Keratinocyte (primary cell): ENCODE measurements at regions not wholly inside any gene's neighbourhood (a gene's known extent, or its start where the extent isn't known, plus 50 kb on each side); places are given as distances from the start of the nearest gene placed in this dataset.

ENCODE experiments used
- DNase-seq: peaks from one replicate; pipeline ENCODE4 v3.0.0-alpha.2; 2011; ENCODE audit warnings: low read depth, missing footprints, low spot score
- FAIRE-seq: peaks from 2 replicates; lab custom pipeline; 2011; peaks lifted over from hg19 to GRCh38; lab: Jason Lieb, UNC
- H2AFZ ChIP-seq: 2 replicates; pipeline ENCODE4 v1.6.0; 2012; ENCODE audit warnings: low read length, control low read depth, inconsistent platforms; ENCODE audit not compliant: control insufficient read depth
- H3K27ac ChIP-seq: 2 replicates; pipeline ENCODE4 v1.5.1; 2011; ENCODE audit warnings: low read length; ENCODE audit not compliant: control insufficient read depth, insufficient read depth
- H3K27me3 ChIP-seq: 3 replicates; pipeline ENCODE4 v1.6.0; 2011; ENCODE audit warnings: low read length; ENCODE audit not compliant: control insufficient read depth, insufficient read depth; ENCODE audit errors: extremely low read depth
- H3K36me3 ChIP-seq, 2 experiments: 2 replicates in 1 of 2; 3 replicates in 1 of 2; pipeline ENCODE4 v1.5.1; 2011; ENCODE audit warnings: low read length in 2 of 2, mild to moderate bottlenecking in 1 of 2; ENCODE audit not compliant: control insufficient read depth in 2 of 2, insufficient read depth in 2 of 2; ENCODE audit errors: extremely low read depth in 1 of 2
- H3K4me1 ChIP-seq: 3 replicates; pipeline ENCODE4 v1.5.1; 2011; ENCODE audit warnings: low read length; ENCODE audit not compliant: control insufficient read depth, insufficient read depth; ENCODE audit errors: extremely low read depth
- H3K4me2 ChIP-seq: 3 replicates; pipeline ENCODE4 v1.6.0; 2011; ENCODE audit warnings: low read depth, low read length; ENCODE audit not compliant: control insufficient read depth, insufficient read depth; ENCODE audit errors: extremely low read depth
- H3K4me3 ChIP-seq, 3 experiments: fragments of 200-600 bp in 1 of 3; sonication (generic) in 1 of 3; 2 replicates in 2 of 3; 3 replicates in 1 of 3; pipeline ENCODE4 v1.5.1; 2011 to 2016; ENCODE audit warnings: low read length in 3 of 3, mild to moderate bottlenecking in 3 of 3, control low read depth in 2 of 3, inconsistent platforms in 1 of 3, low read depth in 1 of 3, mixed read lengths in 1 of 3, mixed run types in 1 of 3, moderate library complexity in 1 of 3; ENCODE audit not compliant: control insufficient read depth in 2 of 3, insufficient read depth in 2 of 3; ENCODE audit errors: extremely low read depth in 1 of 3
- H3K79me2 ChIP-seq: 2 replicates; pipeline ENCODE4 v1.6.0; 2012; ENCODE audit warnings: low read length; ENCODE audit not compliant: control insufficient read depth, insufficient read depth
- H3K9ac ChIP-seq: 3 replicates; pipeline ENCODE4 v1.6.0; 2011; ENCODE audit warnings: low read length; ENCODE audit not compliant: control insufficient read depth, insufficient read depth; ENCODE audit errors: extremely low read depth
- H3K9me1 ChIP-seq: 3 replicates; pipeline ENCODE4 v1.6.0; 2011; ENCODE audit warnings: low read length; ENCODE audit not compliant: control insufficient read depth, insufficient read depth; ENCODE audit errors: extremely low read depth
- H3K9me3 ChIP-seq: 2 replicates; pipeline ENCODE4 v1.5.1; 2012; ENCODE audit warnings: low read depth, low read length; ENCODE audit not compliant: control insufficient read depth
- H4K20me1 ChIP-seq: 3 replicates; pipeline ENCODE4 v1.6.0; 2011; ENCODE audit warnings: low read length; ENCODE audit not compliant: control insufficient read depth, insufficient read depth; ENCODE audit errors: extremely low read depth
- EZH2 ChIP-seq: IDR thresholded peaks from one replicate; pipeline ENCODE4 v1.6.1; 2012; ENCODE audit warnings: inconsistent platforms, mild to moderate bottlenecking, low read length, moderate library complexity
- dilution Hi-C: fragments of 300-500 bp; cut with MboI; formaldehyde crosslinking; loops from one replicate; pipeline ENCODE4 v1.7.0; 2020; ENCODE audit warnings: low sequenced_read_pairs; ENCODE audit not compliant: extremely low pct_ligation_motif_present
- TF ChIP-seq, protein P1 (sequence below), 3 experiments: IDR thresholded peaks in 1 of 3; conservative IDR thresholded peaks in 1 of 3; optimal IDR thresholded peaks in 1 of 3; 2 replicates in 2 of 3; 3 replicates in 1 of 3; pipeline versions ENCODE3 to v1.5.1; 2011; ENCODE audit warnings: low read length in 3 of 3, mild to moderate bottlenecking in 3 of 3, moderate library complexity in 2 of 3, control low read depth in 1 of 3, inconsistent platforms in 1 of 3; ENCODE audit not compliant: insufficient read depth in 2 of 3; ENCODE audit errors: extremely low read depth in 1 of 3

- FAIRE-seq (no peak), DNase-seq (no peak)
- no peaks in the 10 kb centered on the region for H3K9me3 ChIP-seq
- no peak for TF ChIP-seq EZH2
- TF ChIP-seq, protein P1, sequence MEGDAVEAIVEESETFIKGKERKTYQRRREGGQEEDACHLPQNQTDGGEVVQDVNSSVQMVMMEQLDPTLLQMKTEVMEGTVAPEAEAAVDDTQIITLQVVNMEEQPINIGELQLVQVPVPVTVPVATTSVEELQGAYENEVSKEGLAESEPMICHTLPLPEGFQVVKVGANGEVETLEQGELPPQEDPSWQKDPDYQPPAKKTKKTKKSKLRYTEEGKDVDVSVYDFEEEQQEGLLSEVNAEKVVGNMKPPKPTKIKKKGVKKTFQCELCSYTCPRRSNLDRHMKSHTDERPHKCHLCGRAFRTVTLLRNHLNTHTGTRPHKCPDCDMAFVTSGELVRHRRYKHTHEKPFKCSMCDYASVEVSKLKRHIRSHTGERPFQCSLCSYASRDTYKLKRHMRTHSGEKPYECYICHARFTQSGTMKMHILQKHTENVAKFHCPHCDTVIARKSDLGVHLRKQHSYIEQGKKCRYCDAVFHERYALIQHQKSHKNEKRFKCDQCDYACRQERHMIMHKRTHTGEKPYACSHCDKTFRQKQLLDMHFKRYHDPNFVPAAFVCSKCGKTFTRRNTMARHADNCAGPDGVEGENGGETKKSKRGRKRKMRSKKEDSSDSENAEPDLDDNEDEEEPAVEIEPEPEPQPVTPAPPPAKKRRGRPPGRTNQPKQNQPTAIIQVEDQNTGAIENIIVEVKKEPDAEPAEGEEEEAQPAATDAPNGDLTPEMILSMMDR (optimal IDR thresholded peaks at IDR 0.05 in 1 of 3, IDR thresholded peaks at IDR 0.05 in 1 of 3, conservative IDR thresholded peaks at IDR 0.05 in 1 of 3; ENCODE audit: extremely low read depth in 1 of 3, insufficient read depth in 2 of 3, low read length in 3 of 3) = no peak
- H3K9me1 ChIP-seq = no peaks in the 10 kb centered on the region
- dilution Hi-C loops = no loop called here
- H3K36me3 ChIP-seq = no peaks in the 10 kb centered on the region
- no peak overlapping the region for H3K4me3 ChIP-seq
- H3K9ac ChIP-seq = no peak overlapping the region
- no peak overlapping the region for H2AFZ ChIP-seq
- no peak overlapping the region for H3K27ac ChIP-seq
- H3K79me2 ChIP-seq = no peaks in the 10 kb centered on the region
- H3K4me2 ChIP-seq = no peak overlapping the region
- H4K20me1 ChIP-seq = no peaks in the 10 kb centered on the region
- no peaks in the 10 kb centered on the region for H3K4me1 ChIP-seq
- H3K27me3 ChIP-seq = no peaks in the 10 kb centered on the region
Measured at GRCh38 chr9:86843206-86843605, 104.1 kb downstream of the GAS1 start.

- Histone ChIP-seq H3K27ac (no peak overlapping the region), H3K27me3 (no peaks in the 10 kb centered on the region), H2AFZ (no peak overlapping the region), H3K79me2 (no peaks in the 10 kb centered on the region), H3K4me1 (no peaks in the 10 kb centered on the region), H3K4me3 (no peak overlapping the region), H3K36me3 (no peaks in the 10 kb centered on the region), H3K9ac (no peak overlapping the region), H3K4me2 (no peak overlapping the region), H4K20me1 (no peaks in the 10 kb centered on the region), H3K9me3 (no peaks in the 10 kb centered on the region), H3K9me1 (no peaks in the 10 kb centered on the region)
- FAIRE-seq (no peak), DNase-seq (no peak)
- dilution Hi-C loops = no loop called here
- TF ChIP-seq, protein P1 (optimal IDR thresholded peaks at IDR 0.05 in 1 of 3, IDR thresholded peaks at IDR 0.05 in 1 of 3, conservative IDR thresholded peaks at IDR 0.05 in 1 of 3; ENCODE audit: extremely low read depth in 1 of 3, insufficient read depth in 2 of 3, low read length in 3 of 3) = no peak
- TF ChIP-seq EZH2 = no peak
Measured at GRCh38 chr9:86842573-86842972, 104.7 kb downstream of the GAS1 start.
